ENCODE measurements at regions not wholly inside any gene's neighbourhood (a gene's known extent, or its start where the extent isn't known, plus 50 kb on each side); places are given as distances from the start of the nearest gene placed in this dataset.

DNA sequence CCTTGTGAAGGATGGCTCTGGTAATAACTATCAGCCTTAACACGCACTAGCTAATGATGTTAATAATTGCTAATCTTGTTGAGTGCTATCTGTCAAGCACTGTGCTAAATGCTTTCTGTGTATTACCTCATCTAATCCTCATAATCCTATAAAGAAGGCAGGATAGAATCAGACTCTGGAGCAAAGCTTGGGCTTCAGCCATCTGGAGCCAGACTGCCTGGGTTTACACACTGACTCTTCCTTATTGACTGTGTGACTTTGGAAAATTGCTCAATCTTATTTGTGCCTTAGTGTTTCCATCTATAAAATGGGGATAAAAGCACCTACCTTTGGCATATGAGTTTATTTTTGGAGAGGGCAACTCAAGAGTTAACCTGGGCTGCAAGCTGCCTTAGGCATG, 216.1 kb downstream of the NUF2 start:
- TF ChIP-seq, protein P1, sequence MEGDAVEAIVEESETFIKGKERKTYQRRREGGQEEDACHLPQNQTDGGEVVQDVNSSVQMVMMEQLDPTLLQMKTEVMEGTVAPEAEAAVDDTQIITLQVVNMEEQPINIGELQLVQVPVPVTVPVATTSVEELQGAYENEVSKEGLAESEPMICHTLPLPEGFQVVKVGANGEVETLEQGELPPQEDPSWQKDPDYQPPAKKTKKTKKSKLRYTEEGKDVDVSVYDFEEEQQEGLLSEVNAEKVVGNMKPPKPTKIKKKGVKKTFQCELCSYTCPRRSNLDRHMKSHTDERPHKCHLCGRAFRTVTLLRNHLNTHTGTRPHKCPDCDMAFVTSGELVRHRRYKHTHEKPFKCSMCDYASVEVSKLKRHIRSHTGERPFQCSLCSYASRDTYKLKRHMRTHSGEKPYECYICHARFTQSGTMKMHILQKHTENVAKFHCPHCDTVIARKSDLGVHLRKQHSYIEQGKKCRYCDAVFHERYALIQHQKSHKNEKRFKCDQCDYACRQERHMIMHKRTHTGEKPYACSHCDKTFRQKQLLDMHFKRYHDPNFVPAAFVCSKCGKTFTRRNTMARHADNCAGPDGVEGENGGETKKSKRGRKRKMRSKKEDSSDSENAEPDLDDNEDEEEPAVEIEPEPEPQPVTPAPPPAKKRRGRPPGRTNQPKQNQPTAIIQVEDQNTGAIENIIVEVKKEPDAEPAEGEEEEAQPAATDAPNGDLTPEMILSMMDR (IDR thresholded peaks at IDR 0.05; ENCODE audit: insufficient read depth, low read length), result no peak
- TF ChIP-seq POLR2AphosphoS5 (IDR thresholded peaks at IDR 0.05; ENCODE audit: low read depth), result no peak

All from HL-60 (cell line).